ENCODE measurements at regions not wholly inside any gene's neighbourhood (a gene's known extent, or its start where the extent isn't known, plus 50 kb on each side); places are given as distances from the start of the nearest gene placed in this dataset.

DNA sequence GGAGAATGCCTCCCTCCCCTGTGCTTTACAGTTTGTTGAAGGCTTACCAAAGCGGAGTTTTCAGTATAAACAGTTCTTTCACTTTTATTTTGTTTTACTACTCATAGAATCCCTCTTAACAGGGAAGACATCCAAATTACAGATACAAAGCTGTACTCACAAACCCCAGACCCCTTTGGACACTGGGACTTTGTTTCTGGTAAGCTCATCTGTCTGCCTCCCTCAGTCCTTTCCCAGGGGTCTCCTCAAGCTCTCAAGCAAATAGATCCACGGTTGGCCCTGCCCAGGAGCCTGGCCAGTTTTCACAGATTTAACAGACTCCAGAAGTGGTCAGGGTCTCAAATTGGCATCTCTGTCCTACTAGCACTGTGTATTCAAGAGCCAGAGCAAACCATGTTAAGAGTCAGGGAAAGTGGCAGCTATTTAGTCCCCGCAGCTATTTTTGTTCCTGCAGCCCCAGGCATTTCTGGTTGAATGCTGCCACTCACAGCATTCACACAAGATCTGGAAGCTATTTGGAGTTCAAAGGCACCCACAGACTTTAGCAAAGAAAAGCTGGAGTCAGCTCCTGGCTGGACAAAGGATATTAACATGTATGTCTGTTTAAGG, 54.2 kb downstream of the TMEM100 start:
- no peak overlapping the region for H3K27ac Mint-ChIP-seq (ENCODE audit: unreplicated experiment)
- no peaks in the 10 kb centered on the region for H3K4me1 Mint-ChIP-seq (ENCODE audit: low read depth, unreplicated experiment)
- CTCF ChIA-PET, result no interaction called here
- peaks cover 70% of the 10 kb centered on the region for H3K27me3 Mint-ChIP-seq (ENCODE audit: unreplicated experiment)
- no TSS peak for BruUV-seq (replicated peaks)
- TF ChIP-seq, protein P1, sequence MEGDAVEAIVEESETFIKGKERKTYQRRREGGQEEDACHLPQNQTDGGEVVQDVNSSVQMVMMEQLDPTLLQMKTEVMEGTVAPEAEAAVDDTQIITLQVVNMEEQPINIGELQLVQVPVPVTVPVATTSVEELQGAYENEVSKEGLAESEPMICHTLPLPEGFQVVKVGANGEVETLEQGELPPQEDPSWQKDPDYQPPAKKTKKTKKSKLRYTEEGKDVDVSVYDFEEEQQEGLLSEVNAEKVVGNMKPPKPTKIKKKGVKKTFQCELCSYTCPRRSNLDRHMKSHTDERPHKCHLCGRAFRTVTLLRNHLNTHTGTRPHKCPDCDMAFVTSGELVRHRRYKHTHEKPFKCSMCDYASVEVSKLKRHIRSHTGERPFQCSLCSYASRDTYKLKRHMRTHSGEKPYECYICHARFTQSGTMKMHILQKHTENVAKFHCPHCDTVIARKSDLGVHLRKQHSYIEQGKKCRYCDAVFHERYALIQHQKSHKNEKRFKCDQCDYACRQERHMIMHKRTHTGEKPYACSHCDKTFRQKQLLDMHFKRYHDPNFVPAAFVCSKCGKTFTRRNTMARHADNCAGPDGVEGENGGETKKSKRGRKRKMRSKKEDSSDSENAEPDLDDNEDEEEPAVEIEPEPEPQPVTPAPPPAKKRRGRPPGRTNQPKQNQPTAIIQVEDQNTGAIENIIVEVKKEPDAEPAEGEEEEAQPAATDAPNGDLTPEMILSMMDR (IDR thresholded peaks at IDR 0.05; ENCODE audit: unreplicated experiment), result no peak
- H3K36me3 Mint-ChIP-seq (ENCODE audit: insufficient read depth, unreplicated experiment), result peaks cover 4% of the 10 kb centered on the region
- H3K9me3 Mint-ChIP-seq (ENCODE audit: low read depth, unreplicated experiment), result no peaks in the 10 kb centered on the region
- no peak overlapping the region for H3K4me3 Mint-ChIP-seq (ENCODE audit: low read depth, unreplicated experiment)
- no peak for DNase-seq
- intact Hi-C loops (cut with micrococcal nuclease; ENCODE audit: unreplicated experiment), result no loop called here

DNA sequence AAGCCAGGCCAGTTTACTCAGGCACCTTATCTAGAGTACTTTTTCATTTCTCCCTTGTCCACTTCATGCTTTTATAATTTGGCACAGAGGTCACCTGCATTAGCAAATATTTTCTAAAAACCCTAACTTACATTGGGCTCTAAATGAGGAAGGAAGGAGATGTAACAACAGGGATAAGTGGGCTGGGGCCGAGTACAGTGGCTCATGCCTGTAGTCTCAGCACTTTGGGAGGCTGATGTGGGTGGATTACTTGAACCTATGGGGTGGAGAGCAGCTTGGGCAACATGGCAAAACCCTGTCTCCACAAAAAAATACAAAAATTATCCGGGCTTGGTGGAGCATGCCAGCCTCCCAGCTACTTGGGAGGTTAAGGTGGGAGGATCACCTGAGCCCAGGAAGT, 55.9 kb downstream of the TMEM100 start:
- Mint-ChIP-seq H3K9me3 (ENCODE audit: low read depth, unreplicated experiment) (no peaks in the 10 kb centered on the region), H3K36me3 (ENCODE audit: insufficient read depth, unreplicated experiment) (no peaks in the 10 kb centered on the region), H3K27me3 (ENCODE audit: unreplicated experiment) (peaks cover 65% of the 10 kb centered on the region), H3K27ac (ENCODE audit: unreplicated experiment) (no peak overlapping the region), H3K4me3 (ENCODE audit: low read depth, unreplicated experiment) (no peak overlapping the region), H3K4me1 (ENCODE audit: low read depth, unreplicated experiment) (no peaks in the 10 kb centered on the region)
- TF ChIP-seq, protein P1 (IDR thresholded peaks at IDR 0.05; ENCODE audit: unreplicated experiment), result no peak
- CTCF ChIA-PET, result no interaction called here
- BruUV-seq (replicated peaks), result no TSS peak
- DNase-seq, result no peak
- intact Hi-C loops (cut with micrococcal nuclease; ENCODE audit: unreplicated experiment), result no loop called here

DNA sequence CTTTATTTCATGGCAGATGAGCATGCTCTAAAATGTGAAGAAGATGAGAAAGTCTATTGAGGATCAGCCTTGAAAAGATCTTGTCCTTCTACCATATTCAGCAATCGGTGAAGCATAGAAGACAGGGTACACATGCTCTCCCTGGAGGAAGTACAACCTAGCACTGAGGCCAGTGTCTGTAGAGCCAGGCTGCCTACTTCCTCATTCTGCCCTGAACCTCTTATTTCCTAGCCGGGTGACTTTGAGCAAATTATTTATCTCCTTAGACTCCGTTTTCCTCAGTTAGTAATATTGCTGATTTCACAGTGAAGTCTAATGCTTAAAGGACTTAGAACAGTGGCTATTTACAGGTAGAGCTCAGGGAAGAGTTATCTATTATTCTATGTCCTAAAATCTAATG, 58.4 kb downstream of the TMEM100 start:
- Mint-ChIP-seq H3K9me3 (ENCODE audit: low read depth, unreplicated experiment) (no peaks in the 10 kb centered on the region), H3K36me3 (ENCODE audit: insufficient read depth, unreplicated experiment) (no peaks in the 10 kb centered on the region), H3K27ac (ENCODE audit: unreplicated experiment) (no peak overlapping the region), H3K27me3 (ENCODE audit: unreplicated experiment) (peaks cover 54% of the 10 kb centered on the region), H3K4me3 (ENCODE audit: low read depth, unreplicated experiment) (no peak overlapping the region), H3K4me1 (ENCODE audit: low read depth, unreplicated experiment) (no peaks in the 10 kb centered on the region)
- no peak for DNase-seq
- no TSS peak for BruUV-seq (replicated peaks)
- intact Hi-C loops (cut with micrococcal nuclease; ENCODE audit: unreplicated experiment), result no loop called here
- TF ChIP-seq, protein P1 (IDR thresholded peaks at IDR 0.05; ENCODE audit: unreplicated experiment), result no peak
- CTCF ChIA-PET, result no interaction called here

- BruUV-seq (replicated peaks), result no TSS peak
- H3K27ac Mint-ChIP-seq (ENCODE audit: unreplicated experiment), result no peak overlapping the region
- DNase-seq, result no peak
- no peaks in the 10 kb centered on the region for H3K4me1 Mint-ChIP-seq (ENCODE audit: low read depth, unreplicated experiment)
- peaks cover 45% of the 10 kb centered on the region for H3K27me3 Mint-ChIP-seq (ENCODE audit: unreplicated experiment)
- intact Hi-C loops (cut with micrococcal nuclease; ENCODE audit: unreplicated experiment), result no loop called here
- H3K4me3 Mint-ChIP-seq (ENCODE audit: low read depth, unreplicated experiment), result no peak overlapping the region
- CTCF ChIA-PET, result no interaction called here
- TF ChIP-seq, protein P1 (IDR thresholded peaks at IDR 0.05; ENCODE audit: unreplicated experiment), result no peak
- H3K9me3 Mint-ChIP-seq (ENCODE audit: low read depth, unreplicated experiment), result no peaks in the 10 kb centered on the region
- no peaks in the 10 kb centered on the region for H3K36me3 Mint-ChIP-seq (ENCODE audit: insufficient read depth, unreplicated experiment)
Measured at GRCh38 chr17:55663400-55663799, 59.3 kb downstream of the TMEM100 start.
